ENCODE measurements at regions not wholly inside any gene's neighbourhood (a gene's known extent, or its start where the extent isn't known, plus 50 kb on each side); places are given as distances from the start of the nearest gene placed in this dataset.

- TF ChIP-seq CTCF (conservative IDR thresholded peaks at IDR 0.05; ENCODE audit: low read length) (no peak), EZH2phosphoT487 (IDR thresholded peaks at IDR 0.05; ENCODE audit: borderline replicate concordance, low read depth, low read length) (no peak)
Observed at GRCh38 chr16:5907544-5907943, 809.9 kb upstream of the EEF2KMT start.
